ENCODE measurements at regions not wholly inside any gene's neighbourhood (a gene's known extent, or its start where the extent isn't known, plus 50 kb on each side); places are given as distances from the start of the nearest gene placed in this dataset.

DNA sequence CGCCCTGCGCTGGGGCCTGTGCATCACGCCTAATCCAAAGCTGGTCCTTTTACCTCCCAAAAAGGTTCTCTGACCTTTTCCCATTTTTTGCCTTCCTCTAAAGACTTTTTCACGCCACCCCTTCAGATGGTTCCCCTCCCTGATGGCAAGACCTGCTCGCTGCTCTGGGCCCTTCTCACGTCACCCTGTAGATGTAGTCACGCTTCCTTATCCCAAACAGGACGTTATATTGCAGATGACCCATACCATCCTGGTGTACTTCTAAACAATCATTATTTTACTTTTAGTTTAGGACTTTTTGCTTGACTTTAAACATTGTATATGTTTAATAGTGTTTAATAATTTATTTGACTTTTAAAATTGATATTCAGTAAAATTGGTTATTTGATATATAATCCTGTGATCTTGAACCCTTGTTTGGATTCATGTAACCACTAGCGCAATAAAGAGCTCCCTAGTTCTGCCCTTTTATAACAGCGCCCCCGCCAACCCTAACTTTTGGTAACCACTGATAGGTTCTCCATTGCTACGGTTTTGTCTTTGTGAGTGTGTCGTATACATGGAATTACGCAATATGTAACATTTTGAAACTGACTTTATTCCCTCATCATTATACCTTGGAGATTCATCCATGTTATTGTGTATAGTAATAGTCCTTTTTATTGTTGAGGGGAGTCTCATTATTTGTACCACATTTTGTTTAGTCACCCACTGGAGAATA is 159.0 kb upstream of the CHRNA7 start:
- TF ChIP-seq, protein P1, sequence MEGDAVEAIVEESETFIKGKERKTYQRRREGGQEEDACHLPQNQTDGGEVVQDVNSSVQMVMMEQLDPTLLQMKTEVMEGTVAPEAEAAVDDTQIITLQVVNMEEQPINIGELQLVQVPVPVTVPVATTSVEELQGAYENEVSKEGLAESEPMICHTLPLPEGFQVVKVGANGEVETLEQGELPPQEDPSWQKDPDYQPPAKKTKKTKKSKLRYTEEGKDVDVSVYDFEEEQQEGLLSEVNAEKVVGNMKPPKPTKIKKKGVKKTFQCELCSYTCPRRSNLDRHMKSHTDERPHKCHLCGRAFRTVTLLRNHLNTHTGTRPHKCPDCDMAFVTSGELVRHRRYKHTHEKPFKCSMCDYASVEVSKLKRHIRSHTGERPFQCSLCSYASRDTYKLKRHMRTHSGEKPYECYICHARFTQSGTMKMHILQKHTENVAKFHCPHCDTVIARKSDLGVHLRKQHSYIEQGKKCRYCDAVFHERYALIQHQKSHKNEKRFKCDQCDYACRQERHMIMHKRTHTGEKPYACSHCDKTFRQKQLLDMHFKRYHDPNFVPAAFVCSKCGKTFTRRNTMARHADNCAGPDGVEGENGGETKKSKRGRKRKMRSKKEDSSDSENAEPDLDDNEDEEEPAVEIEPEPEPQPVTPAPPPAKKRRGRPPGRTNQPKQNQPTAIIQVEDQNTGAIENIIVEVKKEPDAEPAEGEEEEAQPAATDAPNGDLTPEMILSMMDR (IDR thresholded peaks at IDR 0.05): no peak
- TF ChIP-seq EZH2 (IDR thresholded peaks at IDR 0.05; ENCODE audit: borderline replicate concordance, insufficient read depth, low read depth, low read length, poor library complexity, severe bottlenecking): no peak

Measured in B cell (primary cell).